H4 (cell line): ENCODE measurements at regions not wholly inside any gene's neighbourhood (a gene's known extent, or its start where the extent isn't known, plus 50 kb on each side); places are given as distances from the start of the nearest gene placed in this dataset.

Experiments
- DNase-seq: peaks from one replicate; pipeline ENCODE4 v3.0.0-alpha.2; 2015; ENCODE audit warnings: low spot score

DNA sequence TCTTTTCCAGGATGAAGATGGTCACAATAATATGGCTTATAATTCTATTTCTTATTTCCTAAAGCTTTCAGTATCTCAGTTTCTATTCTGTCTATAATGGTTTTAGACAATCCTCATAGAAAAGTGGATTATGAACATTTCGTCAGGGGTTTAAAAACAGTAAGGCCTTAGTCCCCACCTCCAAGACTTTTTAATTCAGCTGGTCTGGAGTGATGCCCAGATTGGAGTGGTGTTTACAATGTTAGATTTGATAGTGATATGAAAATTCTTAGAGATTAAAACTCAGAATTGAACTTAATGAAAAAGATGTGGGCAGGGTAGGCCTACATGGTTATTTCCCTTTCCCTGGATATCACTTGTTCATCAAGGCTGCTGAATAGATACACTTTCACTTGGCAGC is 1238.3 kb downstream of the SORCS3 start:
- DNase-seq, result no peak

DNA sequence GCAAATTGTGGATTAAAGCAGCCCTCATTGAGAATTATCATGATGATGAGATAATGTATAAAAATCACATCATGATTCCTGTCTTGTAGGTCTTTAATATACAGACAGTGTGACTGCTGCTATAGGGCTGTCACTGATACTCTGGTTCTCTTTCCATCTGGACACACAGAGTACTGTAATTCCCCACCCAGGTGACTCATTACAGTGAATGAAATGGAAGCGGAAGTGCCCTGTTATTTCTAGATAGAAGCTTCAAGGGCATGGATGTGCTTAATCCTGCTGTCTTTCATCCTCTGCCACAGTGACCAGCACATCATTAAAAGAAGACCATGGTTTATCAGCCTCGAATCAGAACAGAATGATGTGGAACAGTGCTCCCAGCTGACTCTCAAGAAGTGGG is 1234.0 kb downstream of the SORCS3 start:
- DNase-seq, result no peak

DNA sequence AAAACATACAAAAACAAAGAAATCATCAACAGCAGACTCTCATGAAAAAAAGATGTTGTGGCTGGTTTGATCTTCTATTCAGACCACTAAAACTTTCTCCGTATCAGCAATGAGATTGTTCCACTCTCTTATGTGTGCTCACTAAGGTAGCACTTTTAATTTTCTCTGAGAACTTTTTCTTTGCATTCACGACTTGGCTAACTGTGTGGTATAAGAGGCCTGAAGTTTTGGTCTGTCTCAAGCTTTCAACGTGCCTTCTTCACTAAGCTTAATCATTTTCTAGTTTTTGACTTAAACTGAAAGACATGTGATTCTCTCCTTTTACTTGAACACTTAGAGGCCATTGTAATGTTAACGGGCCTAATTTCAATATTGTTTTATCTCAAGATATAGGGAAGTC is 1231.6 kb downstream of the SORCS3 start:
- DNase-seq, result no peak

DNA sequence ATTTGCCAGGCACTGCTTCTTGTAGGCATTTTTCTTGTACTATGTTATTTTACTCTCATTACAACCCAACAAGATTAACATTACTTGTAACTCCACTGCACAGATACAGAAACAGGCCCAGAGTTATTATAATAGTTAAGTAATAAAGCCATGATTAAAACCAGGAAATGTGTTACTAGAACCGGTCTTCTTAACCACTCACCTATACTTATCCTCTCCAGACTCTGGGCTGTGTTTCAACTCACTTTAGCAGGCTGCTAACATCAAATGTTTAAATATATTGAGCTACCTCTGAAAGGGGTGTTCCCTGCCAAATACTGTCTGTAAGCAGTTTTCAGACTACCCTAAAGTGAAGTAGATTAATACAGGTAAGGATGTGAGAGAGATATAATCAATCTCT is 1227.8 kb downstream of the SORCS3 start:
- DNase-seq, result no peak

DNA sequence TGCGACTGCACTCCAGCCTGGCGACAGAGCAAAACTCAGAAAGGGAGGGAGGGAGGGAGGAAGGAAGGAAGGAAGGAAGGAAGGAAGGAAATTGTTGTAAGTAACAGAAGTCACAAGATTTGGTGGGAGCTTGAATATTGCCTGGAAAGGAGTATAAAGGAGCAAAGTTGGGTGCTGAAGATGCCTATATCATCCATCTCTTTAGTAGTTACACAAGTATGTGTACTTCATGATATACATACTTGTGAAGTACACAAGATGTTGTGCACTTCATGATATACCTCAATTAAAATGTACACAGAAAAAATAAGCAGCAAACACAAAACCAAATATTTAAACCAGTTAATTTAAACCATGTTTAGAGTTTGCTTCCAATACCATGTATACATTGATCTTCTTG is 1223.8 kb downstream of the SORCS3 start:
- DNase-seq, result no peak

DNA sequence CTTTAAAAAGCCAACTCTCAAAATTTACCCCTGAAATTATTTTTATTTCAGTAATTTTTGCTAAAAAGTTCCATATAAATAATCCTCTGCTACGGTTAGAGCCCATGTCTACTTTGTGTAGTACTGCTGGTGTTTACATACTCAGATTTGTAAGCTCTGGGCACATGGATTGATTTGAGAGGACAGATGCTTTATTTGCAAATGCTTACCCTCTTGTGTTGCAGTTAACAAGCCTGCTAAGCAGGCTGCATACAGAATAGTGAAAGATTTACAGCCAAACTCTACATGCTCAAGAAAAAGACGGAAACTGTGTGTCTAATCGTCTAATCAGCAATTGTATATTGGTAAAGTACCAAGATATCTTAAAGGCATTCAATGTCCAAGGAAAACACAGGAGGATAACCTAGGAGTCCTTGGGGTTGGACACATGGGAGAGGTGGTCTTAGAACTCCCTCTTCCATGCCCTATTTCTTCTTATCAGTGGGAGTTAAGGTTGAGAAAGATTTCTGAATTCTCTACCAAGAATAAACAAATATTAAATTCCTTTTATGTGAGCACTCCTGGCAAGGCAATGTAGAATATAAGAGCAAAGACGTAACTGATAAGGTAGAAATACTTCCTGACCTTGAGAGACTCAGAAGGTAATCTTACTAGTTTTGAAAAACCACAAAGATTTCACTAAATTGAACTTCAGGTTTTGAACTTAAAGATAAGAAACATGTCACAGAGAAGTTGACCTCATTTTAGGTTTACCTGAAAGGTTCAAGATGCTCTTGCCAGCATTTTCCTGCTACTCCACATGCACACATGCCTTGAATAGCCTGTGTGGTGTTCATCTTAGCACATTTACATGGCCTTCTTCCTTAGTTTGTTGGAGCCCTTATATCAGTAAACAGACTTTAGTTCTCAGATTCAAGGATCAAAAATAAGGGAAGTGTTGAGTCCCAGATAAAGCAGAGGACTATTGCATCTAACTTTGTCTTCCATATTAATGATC is 1216.5 kb downstream of the SORCS3 start:
- DNase-seq, result no peak

DNA sequence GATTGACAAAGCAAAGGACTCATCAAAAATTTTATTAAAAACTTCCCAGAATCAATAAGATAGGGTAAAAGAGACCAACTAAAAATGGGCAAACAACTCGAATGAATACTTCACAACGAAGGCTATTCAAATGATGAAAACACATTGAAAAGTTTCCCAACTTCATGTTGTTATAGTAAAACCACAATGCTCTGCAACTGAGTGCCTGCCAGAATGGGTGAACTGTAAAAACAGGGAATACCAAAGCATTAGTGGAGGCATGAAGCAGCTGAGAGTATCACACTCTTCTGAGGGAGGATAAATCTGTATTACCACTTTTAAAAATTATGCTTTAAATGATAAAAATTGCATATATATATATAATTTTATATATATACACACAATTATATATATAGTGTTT is 1214.7 kb downstream of the SORCS3 start:
- DNase-seq, result peak; percentile 18

DNA sequence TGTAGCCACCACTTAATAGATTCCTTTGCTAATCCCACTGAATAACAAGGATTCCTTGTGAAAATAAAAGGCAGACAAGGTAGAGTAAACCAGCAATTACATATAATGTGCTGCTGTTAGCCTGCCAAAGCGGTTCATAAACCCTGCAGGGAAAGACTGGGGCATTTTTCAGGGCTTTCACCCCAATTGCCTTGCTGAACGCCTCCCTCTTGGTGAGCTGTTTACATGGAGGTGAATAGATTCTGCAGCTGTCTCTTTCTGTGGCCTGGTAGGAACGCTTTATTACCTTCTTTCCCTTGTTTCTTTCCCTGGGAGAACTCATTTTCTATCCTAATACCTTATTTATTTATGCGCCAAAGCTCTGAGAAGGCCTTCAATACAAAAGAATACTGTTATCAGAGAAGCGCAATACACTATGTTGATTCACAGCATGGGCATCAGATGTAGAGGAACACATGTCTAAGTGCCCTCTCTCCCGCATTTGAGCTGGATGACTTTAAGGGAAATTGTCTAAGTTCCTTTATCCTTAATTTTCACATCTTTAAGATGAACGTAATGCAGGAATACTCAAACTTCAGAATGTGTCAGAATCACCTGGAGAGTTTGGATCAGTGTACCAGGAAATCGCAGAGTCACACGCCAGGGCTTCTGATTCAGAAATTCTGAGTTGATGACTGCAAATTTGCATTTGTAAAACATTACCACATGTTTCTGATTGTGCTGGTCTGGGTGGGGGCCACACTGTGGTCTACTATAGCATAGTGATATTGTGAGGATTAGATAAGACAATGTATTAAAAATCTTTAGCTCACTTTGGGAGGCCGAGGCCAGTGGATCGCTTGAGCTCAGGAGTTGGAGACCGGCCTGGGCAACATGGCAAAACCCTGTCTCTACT is 1203.8 kb downstream of the SORCS3 start:
- no peak for DNase-seq

DNA sequence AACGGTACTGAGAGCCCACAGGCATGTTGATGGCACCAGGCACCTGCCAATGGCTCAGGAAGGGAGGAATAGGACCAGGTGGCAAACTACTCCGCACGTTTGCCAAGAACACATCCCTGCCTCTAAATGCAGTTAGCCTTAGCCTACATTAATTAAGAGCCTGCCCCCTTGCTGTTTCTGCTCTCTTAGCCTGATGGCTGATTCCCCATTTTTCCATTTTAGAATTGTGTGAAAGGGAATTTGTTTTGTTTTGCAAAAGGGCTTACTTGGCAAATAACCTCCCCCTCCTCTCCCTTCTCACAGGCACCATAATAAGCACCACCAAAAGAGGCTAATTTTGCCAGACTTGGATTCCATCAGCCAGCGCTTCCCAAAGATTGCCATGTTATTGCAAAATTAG is 1203.2 kb downstream of the SORCS3 start:
- DNase-seq, result no peak

DNA sequence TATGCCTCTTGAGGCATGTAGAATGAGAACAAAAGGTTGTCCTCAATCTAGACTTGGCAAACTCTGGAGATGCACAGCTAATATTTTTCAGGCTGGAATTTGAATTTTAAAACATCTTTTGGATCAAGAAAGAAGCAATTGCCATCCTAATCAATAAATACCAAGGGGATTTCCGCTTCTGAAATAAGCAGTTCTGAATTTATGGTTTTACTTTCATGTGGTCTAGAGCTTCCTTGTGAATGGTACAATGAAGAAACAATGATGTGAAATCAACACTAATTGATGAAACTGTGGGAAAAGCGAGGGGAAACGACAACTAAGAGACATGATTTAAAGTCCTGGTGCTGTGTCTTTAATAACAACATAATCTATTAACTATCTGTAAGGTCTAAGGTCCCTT is 1202.7 kb downstream of the SORCS3 start:
- DNase-seq, result no peak

DNA sequence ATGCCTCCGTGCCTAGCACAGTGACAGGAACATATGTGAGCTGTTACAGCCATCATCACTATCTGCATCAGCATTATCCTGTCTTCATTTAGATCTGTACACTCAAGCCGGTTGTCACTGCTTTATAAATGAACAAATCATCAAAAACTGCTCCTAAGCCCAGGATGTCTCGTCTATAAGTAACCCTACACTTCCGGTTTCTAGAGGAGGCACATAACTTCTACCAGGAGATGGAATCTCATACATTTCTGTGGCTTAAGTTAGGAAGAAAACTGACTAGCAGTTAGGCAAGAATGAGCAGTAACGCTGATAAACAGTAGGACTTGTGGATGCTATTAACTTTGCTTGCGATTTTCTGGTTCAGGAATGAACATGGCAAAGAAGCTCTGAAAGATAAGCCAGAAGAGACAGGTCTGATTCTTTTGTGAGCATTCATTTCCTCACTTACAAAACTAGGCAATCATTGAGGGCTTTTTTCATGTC is 1199.2 kb downstream of the SORCS3 start:
- peak; percentile 41 for DNase-seq

DNA sequence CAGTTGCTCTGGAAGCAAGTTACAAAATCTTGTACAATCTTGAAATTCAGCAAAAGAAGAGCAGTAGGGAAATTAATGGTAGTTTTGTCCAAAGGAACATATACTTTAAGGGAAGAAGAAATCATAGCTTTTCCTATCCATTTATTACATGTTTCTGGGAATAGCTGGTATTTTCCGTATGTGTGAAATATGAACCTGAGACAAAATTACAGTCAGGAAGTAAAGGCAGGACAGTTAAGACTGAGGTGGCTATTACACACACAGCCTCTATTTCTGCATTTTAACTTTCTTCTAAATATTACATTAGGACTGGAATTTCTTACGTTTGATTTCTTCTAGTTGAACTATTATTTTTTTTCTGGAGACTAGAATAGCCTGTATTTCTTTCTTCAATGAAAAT is 1197.3 kb downstream of the SORCS3 start:
- no peak for DNase-seq

DNA sequence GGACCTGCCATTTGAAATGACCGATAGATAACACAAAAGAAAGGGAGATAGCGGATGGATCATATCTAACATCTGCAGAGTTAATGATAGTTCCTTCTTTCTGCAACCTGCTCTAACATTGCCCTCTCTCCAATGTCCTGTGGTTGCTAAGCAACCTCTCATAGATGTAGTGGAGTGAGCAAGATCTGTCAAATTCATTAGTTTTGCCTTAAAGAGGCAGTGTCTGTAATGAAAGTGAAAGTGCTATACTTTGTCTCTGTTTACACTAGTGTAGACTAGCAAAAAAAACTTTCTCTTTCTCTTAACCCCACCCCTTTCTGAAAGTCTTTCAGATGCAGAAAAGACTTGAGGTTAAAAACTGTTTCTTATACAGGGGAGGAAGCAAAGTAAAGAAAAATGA is 1196.9 kb downstream of the SORCS3 start:
- peak; percentile 72 for DNase-seq

DNA sequence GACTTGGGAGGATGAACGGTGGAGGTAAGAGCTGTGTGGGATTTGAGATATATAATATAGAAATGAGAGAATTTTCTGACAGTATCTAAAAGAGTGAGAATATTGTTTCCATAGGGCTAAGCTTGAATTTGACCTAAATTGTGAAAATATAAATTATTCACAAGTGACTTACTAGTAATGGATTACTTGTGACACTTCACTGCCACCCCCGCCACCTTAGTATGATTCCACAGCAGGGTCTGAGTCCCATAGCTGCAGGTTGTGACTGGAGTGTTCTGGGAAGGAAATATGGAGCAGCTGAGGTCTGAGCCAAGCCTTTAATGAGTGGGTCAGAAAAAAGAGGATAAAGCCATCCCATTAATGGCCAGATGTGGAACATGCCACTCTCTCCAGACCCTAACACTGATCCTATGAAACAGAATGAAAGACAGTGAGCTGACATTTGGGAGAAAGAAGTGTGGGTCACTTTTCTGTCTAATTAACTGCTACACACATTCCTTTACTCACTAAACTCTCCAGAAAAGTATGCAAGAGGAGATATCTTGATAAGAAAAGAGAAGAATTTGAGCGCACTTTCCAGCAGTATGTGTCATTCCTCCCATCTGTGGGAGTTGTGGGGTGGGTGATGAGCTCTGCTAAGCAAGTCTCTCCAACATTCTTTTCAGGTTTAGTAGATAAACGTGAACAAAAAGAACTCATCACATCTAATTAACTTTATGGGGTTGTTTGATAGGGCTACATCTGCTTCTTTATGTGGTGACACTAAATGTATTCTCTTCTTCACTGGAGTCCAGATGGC is 1193.4 kb downstream of the SORCS3 start:
- no peak for DNase-seq

DNA sequence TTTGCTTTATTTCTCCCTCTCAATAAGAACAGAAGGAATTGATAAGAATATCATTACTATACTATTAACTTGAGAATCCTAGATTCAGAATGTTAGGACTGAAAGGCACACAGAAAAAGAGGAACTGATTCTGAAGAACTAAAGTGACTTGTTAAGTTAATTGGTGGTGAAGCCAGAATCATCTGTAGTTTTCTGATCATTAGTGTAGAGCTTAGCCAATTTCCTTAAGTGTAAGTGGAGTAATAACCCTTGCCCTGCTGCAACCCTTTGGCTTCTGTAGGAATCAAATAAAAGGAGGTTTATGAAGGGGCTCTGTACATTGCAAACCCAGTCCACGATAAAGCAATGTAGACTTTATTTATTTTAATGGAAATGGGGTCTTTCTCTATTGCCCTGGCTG is 1186.0 kb downstream of the SORCS3 start:
- no peak for DNase-seq

DNA sequence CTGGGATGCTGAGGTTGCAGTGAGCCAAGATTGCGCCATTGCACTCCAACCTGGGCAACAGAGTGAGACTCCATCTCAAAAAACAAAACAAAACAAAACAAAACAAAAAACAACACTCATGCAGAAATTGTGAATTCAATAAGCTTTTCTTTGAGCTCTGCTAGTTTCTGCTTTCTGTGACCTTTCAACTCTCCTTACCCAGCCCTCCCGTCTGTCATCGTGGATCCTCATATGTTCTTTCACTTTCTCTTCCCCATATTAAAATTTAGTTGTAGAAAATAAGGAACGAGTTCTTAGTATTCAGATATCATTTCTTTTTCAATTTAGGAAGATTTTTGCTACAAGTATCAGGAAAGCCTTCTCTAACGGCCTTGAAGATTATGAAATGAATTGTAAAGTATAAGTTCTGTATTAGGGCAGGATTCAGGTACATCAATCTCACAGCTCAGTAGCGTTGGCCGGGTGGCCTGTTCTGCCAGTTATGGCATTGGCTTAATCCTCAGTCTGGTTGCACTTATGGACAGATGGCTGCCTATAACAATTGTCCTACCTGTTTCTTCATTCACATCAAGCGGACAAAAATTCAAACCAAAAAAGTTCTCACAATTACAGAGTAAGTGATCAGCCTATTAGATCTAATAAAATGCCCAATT is 1167.0 kb downstream of the SORCS3 start:
- no peak for DNase-seq

DNA sequence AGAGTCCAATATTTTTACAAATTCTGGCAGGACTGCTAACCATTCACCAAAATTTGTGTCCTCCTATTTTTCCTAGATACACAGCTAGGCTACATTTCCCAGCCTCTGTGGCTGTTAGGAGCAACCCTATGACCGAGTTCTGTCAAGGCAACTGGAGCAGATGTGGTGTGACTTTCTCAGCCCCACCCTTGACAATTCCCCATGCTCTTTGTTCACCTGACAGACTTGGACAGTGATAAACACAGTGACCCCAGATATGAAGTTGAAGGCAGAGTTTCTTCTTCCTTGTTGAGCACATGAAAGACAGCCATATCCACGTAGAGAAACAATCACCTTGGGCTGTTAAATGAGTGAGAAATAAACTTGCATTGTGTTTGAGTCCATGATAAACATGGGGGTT is 1162.1 kb downstream of the SORCS3 start:
- no peak for DNase-seq

DNA sequence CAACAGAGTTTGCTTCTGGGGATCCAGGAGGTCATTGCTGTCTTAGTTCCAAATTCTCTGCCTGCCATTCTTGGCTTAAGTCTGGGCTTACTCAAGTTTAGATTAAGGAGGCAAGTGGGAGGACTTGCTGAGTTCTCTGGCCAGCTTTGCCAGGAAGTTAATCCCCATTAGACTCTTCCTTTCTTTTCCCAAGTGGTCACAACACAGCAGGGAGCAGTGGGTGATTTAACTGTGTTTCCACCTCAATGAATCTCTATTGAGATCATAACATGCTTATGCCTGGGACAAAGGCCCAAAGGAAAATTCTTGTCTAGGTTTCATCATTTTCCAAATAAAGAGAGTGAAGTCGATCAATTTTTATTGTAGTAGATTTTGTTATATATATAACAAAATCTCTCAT is 1159.6 kb downstream of the SORCS3 start:
- DNase-seq, result no peak

DNA sequence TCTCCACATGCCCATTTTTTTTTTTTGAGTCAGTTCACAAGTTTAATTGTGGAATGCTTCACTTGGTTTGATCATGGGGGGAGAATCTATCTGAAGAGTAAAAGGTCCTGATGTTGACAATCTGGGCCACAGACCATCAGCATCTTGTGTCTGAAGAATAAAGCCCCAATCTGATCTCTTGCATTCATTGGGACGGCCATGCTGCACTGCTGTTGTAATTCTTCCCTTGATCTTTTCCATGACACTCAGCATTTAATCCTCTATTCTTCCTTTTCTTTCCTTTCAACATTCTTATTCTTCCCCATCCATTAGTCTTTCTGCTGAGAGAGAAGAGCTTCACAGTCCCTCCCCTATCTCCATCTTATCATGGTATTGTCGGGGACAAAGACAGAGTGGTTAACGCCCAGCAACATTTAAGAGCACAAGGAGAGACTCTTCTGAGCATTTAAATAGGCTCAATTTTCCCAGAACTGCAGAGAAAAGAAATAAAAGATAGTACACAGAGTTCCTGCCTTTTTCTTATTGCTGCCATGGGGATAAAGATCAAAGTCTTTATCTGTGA is 1157.3 kb downstream of the SORCS3 start:
- DNase-seq, result no peak

DNA sequence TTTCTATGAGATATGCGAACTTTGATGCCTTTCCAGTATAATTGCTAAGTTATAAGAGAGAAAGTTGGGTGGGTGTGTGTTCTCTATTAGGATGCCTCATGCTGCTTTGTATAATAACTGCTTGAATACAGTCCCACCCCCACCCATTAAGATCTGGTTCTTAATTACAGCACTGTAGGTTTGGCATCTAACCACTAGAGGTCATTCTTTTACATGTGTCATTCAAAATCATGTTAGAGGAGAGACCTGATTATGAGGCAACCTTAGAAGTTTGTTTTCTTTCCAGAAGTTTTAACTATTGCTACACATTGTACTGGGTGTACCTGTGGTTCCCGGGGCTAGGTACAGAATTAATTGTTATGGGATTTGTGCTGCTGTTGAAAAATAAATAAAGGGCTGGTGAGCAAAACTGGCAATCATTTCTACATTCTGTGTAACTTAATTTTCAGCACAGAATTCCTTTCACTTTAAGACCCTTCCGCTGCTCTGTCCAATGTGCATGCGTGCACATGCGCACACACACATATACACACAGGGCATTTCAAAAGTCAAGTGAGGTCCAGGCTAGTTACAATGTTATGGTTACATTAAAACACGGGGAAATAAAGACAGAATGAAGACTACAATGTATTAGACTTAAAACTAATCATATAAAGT is 1156.3 kb downstream of the SORCS3 start:
- DNase-seq, result peak; percentile 57
